ENCODE measurements at regions not wholly inside any gene's neighbourhood (a gene's known extent, or its start where the extent isn't known, plus 50 kb on each side); places are given as distances from the start of the nearest gene placed in this dataset.

GRCh38 chr5:145105384-145105783 lies 729.8 kb downstream of the PRELID2 start:
- BruUV-seq (replicated peaks) = no TSS peak
- intact Hi-C loops (cut with micrococcal nuclease; ENCODE audit: unreplicated experiment) = no loop called here
- ChIA-PET POLR2A (ENCODE audit: low non-redundant PET) (no interaction called here), CTCF (no interaction called here)
- Histone ChIP-seq H3K27me3 (replicated peaks; ENCODE audit: insufficient read depth, low read depth, low read length, poor library complexity) (no peaks in the 10 kb centered on the region), H3K36me3 (ENCODE audit: insufficient read depth, low read length, poor library complexity, severe bottlenecking) (no peaks in the 10 kb centered on the region), H3K4me3 (ENCODE audit: low read depth, low read length, poor library complexity, severe bottlenecking) (no peak overlapping the region), H3K27ac (ENCODE audit: low read depth, low read length, poor library complexity, severe bottlenecking) (no peak overlapping the region), H3K9me3 (ENCODE audit: low read depth, low read length, poor library complexity, severe bottlenecking) (no peaks in the 10 kb centered on the region), H3K4me1 (ENCODE audit: insufficient read depth, low read length, poor library complexity, severe bottlenecking) (no peaks in the 10 kb centered on the region)
- DNase-seq (ENCODE audit: low spot score) = no peak
- no peak for TF ChIP-seq CTCF (conservative IDR thresholded peaks at IDR 0.05; ENCODE audit: low read depth, low read length)
- TF ChIP-seq EZH2 (IDR thresholded peaks at IDR 0.05; ENCODE audit: borderline replicate concordance, low read depth, low read length, poor library complexity, severe bottlenecking) = no peak

- BruUV-seq (replicated peaks) = no TSS peak
- H3K36me3 ChIP-seq (ENCODE audit: insufficient read depth, low read length, poor library complexity, severe bottlenecking) = no peaks in the 10 kb centered on the region
These were observed 731.0 kb downstream of the PRELID2 start for GRCh38 chr5:145104106-145104505.

GRCh38 chr5:145101246-145101645 lies 733.9 kb downstream of the PRELID2 start:
- Histone ChIP-seq H3K36me3 (ENCODE audit: insufficient read depth, low read length, poor library complexity, severe bottlenecking) (no peaks in the 10 kb centered on the region), H3K4me1 (ENCODE audit: insufficient read depth, low read length, poor library complexity, severe bottlenecking) (no peaks in the 10 kb centered on the region), H3K9me3 (ENCODE audit: low read depth, low read length, poor library complexity, severe bottlenecking) (no peaks in the 10 kb centered on the region), H3K4me3 (ENCODE audit: low read depth, low read length, poor library complexity, severe bottlenecking) (no peak overlapping the region), H3K27me3 (replicated peaks; ENCODE audit: insufficient read depth, low read depth, low read length, poor library complexity) (no peaks in the 10 kb centered on the region), H3K27ac (ENCODE audit: low read depth, low read length, poor library complexity, severe bottlenecking) (no peak overlapping the region)
- POLR2A ChIA-PET (ENCODE audit: low non-redundant PET) = no interaction called here
- CTCF ChIA-PET = no interaction called here
- intact Hi-C loops (cut with micrococcal nuclease; ENCODE audit: unreplicated experiment) = no loop called here
- peak; percentile 22 for DNase-seq (ENCODE audit: low spot score)
- no TSS peak for BruUV-seq (replicated peaks)
- TF ChIP-seq EZH2 (IDR thresholded peaks at IDR 0.05; ENCODE audit: borderline replicate concordance, low read depth, low read length, poor library complexity, severe bottlenecking) (no peak), CTCF (conservative IDR thresholded peaks at IDR 0.05; ENCODE audit: low read depth, low read length) (peak; percentile 65)

More at GRCh38 chr5:145104106-145104505, 731.0 kb downstream of the PRELID2 start:
- intact Hi-C loops (cut with micrococcal nuclease; ENCODE audit: unreplicated experiment) = no loop called here
- H3K9me3 ChIP-seq (ENCODE audit: low read depth, low read length, poor library complexity, severe bottlenecking) = no peaks in the 10 kb centered on the region
- DNase-seq (ENCODE audit: low spot score) = no peak
- no peaks in the 10 kb centered on the region for H3K27me3 ChIP-seq (replicated peaks; ENCODE audit: insufficient read depth, low read depth, low read length, poor library complexity)
- no peaks in the 10 kb centered on the region for H3K4me1 ChIP-seq (ENCODE audit: insufficient read depth, low read length, poor library complexity, severe bottlenecking)
- no peak overlapping the region for H3K4me3 ChIP-seq (ENCODE audit: low read depth, low read length, poor library complexity, severe bottlenecking)
- no peak overlapping the region for H3K27ac ChIP-seq (ENCODE audit: low read depth, low read length, poor library complexity, severe bottlenecking)
- ChIA-PET POLR2A (ENCODE audit: low non-redundant PET) (no interaction called here), CTCF (no interaction called here)
- TF ChIP-seq CTCF (conservative IDR thresholded peaks at IDR 0.05; ENCODE audit: low read depth, low read length) = no peak
- TF ChIP-seq EZH2 (IDR thresholded peaks at IDR 0.05; ENCODE audit: borderline replicate concordance, low read depth, low read length, poor library complexity, severe bottlenecking) = no peak

All from A673 (cell line).